ENCODE measurements at regions not wholly inside any gene's neighbourhood (a gene's known extent, or its start where the extent isn't known, plus 50 kb on each side); places are given as distances from the start of the nearest gene placed in this dataset.

GRCh38 chr2:126803434-126803775 is 95.3 kb upstream of the TEX51 start:
- TF ChIP-seq EP300 (IDR thresholded peaks at IDR 0.05) (no peak), POLR2AphosphoS5 (IDR thresholded peaks at IDR 0.05) (no peak), CTCF (IDR thresholded peaks at IDR 0.05) (no peak), POLR2A (IDR thresholded peaks at IDR 0.05) (no peak)
- WGBS, result 68% methylated on average over 8 of the region's 8 CpGs
- DNase-seq (ENCODE audit: low spot score in 2 of 2), result no peak
- no peaks in the 10 kb centered on the region for H3K4me1 ChIP-seq
- H3K27ac ChIP-seq, result no peak overlapping the region
- H3K27me3 ChIP-seq, result no peaks in the 10 kb centered on the region
- H3K36me3 ChIP-seq, result no peaks in the 10 kb centered on the region
- no peaks in the 10 kb centered on the region for H3K9me3 ChIP-seq
- H3K4me3 ChIP-seq, result no peak overlapping the region

GRCh38 chr2:126804347-126804746 is 94.3 kb upstream of the TEX51 start:
- Histone ChIP-seq H3K27me3 (peaks cover 2% of the 10 kb centered on the region), H3K27ac (no peak overlapping the region), H3K9me3 (no peaks in the 10 kb centered on the region), H3K36me3 (no peaks in the 10 kb centered on the region), H3K4me1 (no peaks in the 10 kb centered on the region), H3K4me3 (no peak overlapping the region)
- TF ChIP-seq EP300 (IDR thresholded peaks at IDR 0.05) (no peak), CTCF (IDR thresholded peaks at IDR 0.05) (no peak), POLR2A (IDR thresholded peaks at IDR 0.05) (no peak), POLR2AphosphoS5 (IDR thresholded peaks at IDR 0.05) (no peak)
- WGBS, result 89% methylated on average over 16 of the region's 17 CpGs
- no peak for DNase-seq (ENCODE audit: low spot score in 2 of 2)

GRCh38 chr2:126808929-126809328 is 89.8 kb upstream of the TEX51 start:
- Histone ChIP-seq H3K9me3 (no peaks in the 10 kb centered on the region), H3K27me3 (peaks cover 2% of the 10 kb centered on the region), H3K36me3 (no peaks in the 10 kb centered on the region), H3K4me1 (no peaks in the 10 kb centered on the region), H3K27ac (no peak overlapping the region), H3K4me3 (no peak overlapping the region)
- DNase-seq (ENCODE audit: low spot score in 2 of 2), result no peak
- WGBS, result 33% methylated on average over 6 of the region's 6 CpGs
- TF ChIP-seq POLR2AphosphoS5 (IDR thresholded peaks at IDR 0.05), result no peak
- no peak for TF ChIP-seq EP300 (IDR thresholded peaks at IDR 0.05)
- TF ChIP-seq POLR2A (IDR thresholded peaks at IDR 0.05), result no peak
- TF ChIP-seq CTCF (IDR thresholded peaks at IDR 0.05), result no peak

- H3K9me3 ChIP-seq, result no peaks in the 10 kb centered on the region
- H3K27me3 ChIP-seq, result peaks cover 2% of the 10 kb centered on the region
- H3K27ac ChIP-seq, result no peak overlapping the region
- no peaks in the 10 kb centered on the region for H3K36me3 ChIP-seq
- TF ChIP-seq POLR2AphosphoS5 (IDR thresholded peaks at IDR 0.05) (no peak), POLR2A (IDR thresholded peaks at IDR 0.05) (no peak), CTCF (IDR thresholded peaks at IDR 0.05) (no peak), EP300 (IDR thresholded peaks at IDR 0.05) (no peak)
- no peak for DNase-seq (ENCODE audit: low spot score in 2 of 2)
- H3K4me3 ChIP-seq, result no peak overlapping the region
- WGBS, result 52% methylated on average over 7 of the region's 7 CpGs
- H3K4me1 ChIP-seq, result no peaks in the 10 kb centered on the region
These were observed 89.3 kb upstream of the TEX51 start for GRCh38 chr2:126809340-126809739.

- Histone ChIP-seq H3K27me3 (peaks cover 2% of the 10 kb centered on the region), H3K4me3 (no peak overlapping the region), H3K9me3 (no peaks in the 10 kb centered on the region), H3K36me3 (no peaks in the 10 kb centered on the region), H3K27ac (no peak overlapping the region), H3K4me1 (no peaks in the 10 kb centered on the region)
- DNase-seq (ENCODE audit: low spot score in 2 of 2), result no peak
- TF ChIP-seq CTCF (IDR thresholded peaks at IDR 0.05) (no peak), POLR2AphosphoS5 (IDR thresholded peaks at IDR 0.05) (no peak), EP300 (IDR thresholded peaks at IDR 0.05) (no peak), POLR2A (IDR thresholded peaks at IDR 0.05) (no peak)
- WGBS, result 90% methylated on average over 6 of the region's 6 CpGs
These were observed 88.7 kb upstream of the TEX51 start for GRCh38 chr2:126810001-126810400.

Measured in suprapubic skin (tissue), 4 donors.